ENCODE measurements at regions not wholly inside any gene's neighbourhood (a gene's known extent, or its start where the extent isn't known, plus 50 kb on each side); places are given as distances from the start of the nearest gene placed in this dataset.

GRCh38 chr5:122547669-122548068 is 227.2 kb upstream of the SNX2 start:
- ATAC-seq (no peak), FAIRE-seq (no peak), DNase-seq (ENCODE audit: extremely low read depth in 1 of 4, low spot score in 3 of 4) (no peak)
- Histone ChIP-seq H3K27me3 (ENCODE audit: control insufficient read depth in 2 of 2, insufficient read depth in 2 of 2, low read length in 2 of 2) (no peaks in the 10 kb centered on the region), H3K4me2 (ENCODE audit: insufficient read depth, low read length) (no peak overlapping the region), H3K36me3 (ENCODE audit: control insufficient read depth, insufficient read depth, low read length) (no peaks in the 10 kb centered on the region), H3K9ac (ENCODE audit: insufficient read depth in 1 of 2, low read depth in 2 of 2, low read length in 2 of 2) (no peak overlapping the region), H3K4me1 (replicated peaks in 1 of 2; ENCODE audit: control insufficient read depth in 2 of 2, insufficient read depth in 2 of 2, low read length in 2 of 2) (no peaks in the 10 kb centered on the region), H2AFZ (ENCODE audit: low read depth, low read length) (no peak overlapping the region), H3K9me1 (ENCODE audit: control insufficient read depth, insufficient read depth, low read length) (no peaks in the 10 kb centered on the region), H3K27ac (ENCODE audit: extremely low read depth, low read depth, low read length) (no peak overlapping the region), H3K4me3 (no peak overlapping the region), H4K20me1 (replicated peaks; ENCODE audit: control insufficient read depth, insufficient read depth, low read length) (no peaks in the 10 kb centered on the region), H3K9me3 (replicated peaks; ENCODE audit: control insufficient read depth, insufficient read depth, low read depth, low read length) (no peaks in the 10 kb centered on the region), H3K79me2 (ENCODE audit: control insufficient read depth, insufficient read depth, low read length) (no peaks in the 10 kb centered on the region)
- TF ChIP-seq PRMT5 (CRISPR knock-in tag; IDR thresholded peaks at IDR 0.05) (no peak), KDM4B (IDR thresholded peaks at IDR 0.05; ENCODE audit: borderline replicate concordance in 2 of 2, low read depth in 1 of 2) (no peak), CEBPB (tag; IDR thresholded peaks at IDR 0.05) (peak; percentile 39; the same call in 1 of the 2 replicates), ZBTB1 (CRISPR knock-in tag; IDR thresholded peaks at IDR 0.05; ENCODE audit: borderline replicate concordance, low read depth) (no peak), CEBPG (CRISPR knock-in tag; IDR thresholded peaks at IDR 0.05) (no peak), CEBPG (tag; conservative IDR thresholded peaks at IDR 0.05 in 1 of 2, IDR thresholded peaks at IDR 0.05 in 1 of 2) (0 out of 4 replicates have a peak, but pooled peaks of 1 of the 2 experiments have one; percentile 35), ARHGAP35 (IDR thresholded peaks at IDR 0.05; ENCODE audit: partially characterized antibody) (no peak)
- POLR2A ChIA-PET = no interaction called here
- no TSS peak for BruUV-seq (replicated peaks)
- in situ Hi-C loops (cut with MboI) = no loop called here
- WGBS (ENCODE audit: insufficient coverage, low coverage, missing lambda C conversion rate) = 0% methylated on average over 4 of the region's 4 CpGs
- CTCF ChIA-PET (ENCODE audit: low intra/inter-chr PET ratio) = no interaction called here
- intact Hi-C loops (cut with micrococcal nuclease) = no loop called here

- Histone ChIP-seq H3K27me3 (ENCODE audit: control insufficient read depth in 2 of 2, insufficient read depth in 2 of 2, low read length in 2 of 2) (no peaks in the 10 kb centered on the region), H3K9me3 (replicated peaks; ENCODE audit: control insufficient read depth, insufficient read depth, low read depth, low read length) (no peaks in the 10 kb centered on the region), H3K27ac (ENCODE audit: extremely low read depth, low read depth, low read length) (no peak overlapping the region), H3K9me1 (ENCODE audit: control insufficient read depth, insufficient read depth, low read length) (no peaks in the 10 kb centered on the region), H3K4me1 (replicated peaks in 1 of 2; ENCODE audit: control insufficient read depth in 2 of 2, insufficient read depth in 2 of 2, low read length in 2 of 2) (no peaks in the 10 kb centered on the region), H3K4me2 (ENCODE audit: insufficient read depth, low read length) (no peak overlapping the region), H4K20me1 (replicated peaks; ENCODE audit: control insufficient read depth, insufficient read depth, low read length) (no peaks in the 10 kb centered on the region), H2AFZ (ENCODE audit: low read depth, low read length) (no peak overlapping the region), H3K9ac (ENCODE audit: insufficient read depth in 1 of 2, low read depth in 2 of 2, low read length in 2 of 2) (no peak overlapping the region), H3K79me2 (ENCODE audit: control insufficient read depth, insufficient read depth, low read length) (no peaks in the 10 kb centered on the region), H3K36me3 (ENCODE audit: control insufficient read depth, insufficient read depth, low read length) (no peaks in the 10 kb centered on the region), H3K4me3 (no peak overlapping the region)
- no peak for FAIRE-seq
- ATAC-seq = no peak
- DNase-seq (ENCODE audit: extremely low read depth in 1 of 4, low spot score in 3 of 4) = no peak
- intact Hi-C loops (cut with micrococcal nuclease) (no loop called here), in situ Hi-C loops (cut with MboI) (no loop called here)
- BruUV-seq (replicated peaks) = no TSS peak
- CTCF ChIA-PET (ENCODE audit: low intra/inter-chr PET ratio) = no interaction called here
- POLR2A ChIA-PET = no interaction called here
- TF ChIP-seq SOX6 (IDR thresholded peaks at IDR 0.05) (no peak), TCF7 (IDR thresholded peaks at IDR 0.05; ENCODE audit: borderline replicate concordance) (no peak), PATZ1 (CRISPR knock-in tag; IDR thresholded peaks at IDR 0.05; ENCODE audit: borderline replicate concordance) (no peak), ZBTB8A (IDR thresholded peaks at IDR 0.05; ENCODE audit: partially characterized antibody) (no peak), KAT7 (CRISPR knock-in tag; IDR thresholded peaks at IDR 0.05; ENCODE audit: borderline replicate concordance) (no peak), STAT5A (IDR thresholded peaks at IDR 0.05; ENCODE audit: borderline replicate concordance, low read length) (no peak), XRCC5 (IDR thresholded peaks at IDR 0.05; ENCODE audit: low read depth, low read length) (no peak), ZNF12 (CRISPR knock-in tag; IDR thresholded peaks at IDR 0.05) (no peak), MAZ (CRISPR knock-in tag; conservative IDR thresholded peaks at IDR 0.05 in 1 of 2, IDR thresholded peaks at IDR 0.05 in 1 of 2) (no peak), KLF10 (CRISPR knock-in tag; IDR thresholded peaks at IDR 0.05) (no peak), ZNF175 (CRISPR knock-in tag; IDR thresholded peaks at IDR 0.05; ENCODE audit: low read depth) (no peak)
Observed at GRCh38 chr5:122559676-122560075, 215.2 kb upstream of the SNX2 start.
